ENCODE measurements at regions not wholly inside any gene's neighbourhood (a gene's known extent, or its start where the extent isn't known, plus 50 kb on each side); places are given as distances from the start of the nearest gene placed in this dataset.

DNA sequence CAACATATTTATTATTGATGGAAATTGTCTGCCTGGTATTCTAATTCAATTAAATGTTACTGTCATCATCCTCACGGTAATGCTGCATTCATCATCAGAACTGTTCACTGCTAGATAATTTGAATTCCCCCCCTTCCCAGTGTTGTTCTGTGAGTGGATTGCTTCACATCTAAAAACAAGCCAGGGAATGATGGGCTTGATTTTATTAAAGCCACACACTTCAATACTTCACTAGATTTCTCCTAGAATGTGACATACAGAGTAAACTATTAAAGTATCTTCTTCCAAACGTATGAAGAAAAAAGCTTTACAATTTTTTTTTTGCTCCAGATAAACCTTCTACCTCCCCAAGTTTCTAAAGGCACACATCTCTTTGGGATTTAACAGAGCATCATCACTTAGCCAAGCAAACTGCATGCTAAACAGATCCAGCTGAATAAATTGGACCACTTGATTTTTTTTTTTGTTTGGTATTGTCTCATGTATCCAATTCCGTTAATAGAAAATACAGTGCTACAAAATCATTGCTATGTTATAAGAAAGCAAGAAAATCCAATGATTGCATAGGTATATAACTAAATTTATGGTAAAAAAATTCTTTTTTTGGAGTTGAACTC lies 692.4 kb downstream of the MTRR start:
- no peak overlapping the region for H2AFZ ChIP-seq (ENCODE audit: low read length)

More for the DNA sequence above, 692.4 kb downstream of the MTRR start:
- Histone ChIP-seq H3K23me2 (ENCODE audit: low read depth, low read length) (no peaks in the 10 kb centered on the region), H3K4ac (replicated peaks; ENCODE audit: insufficient read length, low read depth, low read length) (no peak overlapping the region), H3K9ac (replicated peaks in 1 of 4; ENCODE audit: extremely low read depth in 1 of 4, low read depth in 3 of 4, low read length in 3 of 4) (no peak overlapping the region), H3K27me3 (replicated peaks in 1 of 4; ENCODE audit: control insufficient read depth in 3 of 4, extremely low read depth in 1 of 4, insufficient read depth in 3 of 4, low read length in 3 of 4) (no peaks in the 10 kb centered on the region), H3K9me3 (ENCODE audit: insufficient read depth in 2 of 2, low read depth in 1 of 2, low read length in 1 of 2) (no peaks in the 10 kb centered on the region), H2BK12ac (ENCODE audit: low read depth, low read length) (no peak overlapping the region), H2BK5ac (ENCODE audit: low read depth, low read length) (no peak overlapping the region), H2BK15ac (ENCODE audit: low read length) (no peak overlapping the region), H3K14ac (ENCODE audit: insufficient read length) (no peak overlapping the region), H4K20me1 (replicated peaks in 1 of 2; ENCODE audit: control insufficient read depth in 1 of 2, insufficient read depth in 2 of 2, low read length in 2 of 2) (no peaks in the 10 kb centered on the region), H3K36me3 (ENCODE audit: control insufficient read depth in 2 of 4, insufficient read depth in 4 of 4, low read length in 3 of 4) (no peaks in the 10 kb centered on the region), H3K27ac (ENCODE audit: low read depth, low read length) (no peak overlapping the region), H3K23ac (ENCODE audit: insufficient read length) (no peak overlapping the region), H4K8ac (ENCODE audit: extremely low read depth, insufficient read depth, low read length) (no peak overlapping the region), H2BK20ac (ENCODE audit: low read length) (no peak overlapping the region), H3K18ac (ENCODE audit: extremely low read depth, low read length) (no peak overlapping the region), H3K79me1 (ENCODE audit: low read depth, low read length) (no peaks in the 10 kb centered on the region), H3K4me3 (ENCODE audit: extremely low read depth in 1 of 4, insufficient read depth in 2 of 4, low read depth in 3 of 4, low read length in 4 of 4) (no peak overlapping the region), H4K5ac (ENCODE audit: insufficient read length, low read depth, low read length) (no peak overlapping the region), H2BK120ac (replicated peaks; ENCODE audit: low read depth, low read length) (no peak overlapping the region), H3K79me2 (ENCODE audit: control insufficient read depth in 1 of 2, insufficient read depth in 2 of 2, low read length in 2 of 2) (no peaks in the 10 kb centered on the region), H3K56ac (replicated peaks; ENCODE audit: insufficient read length, low read depth, low read length) (no peak overlapping the region), H3K4me1 (replicated peaks in 1 of 4; ENCODE audit: control insufficient read depth in 3 of 4, insufficient read depth in 4 of 4, low read length in 3 of 4) (no peaks in the 10 kb centered on the region), H2AK5ac (ENCODE audit: low read depth, low read length) (no peak overlapping the region), H3K4me2 (ENCODE audit: insufficient read depth in 1 of 2, low read depth in 2 of 2, low read length in 2 of 2) (no peak overlapping the region), H4K91ac (replicated peaks; ENCODE audit: insufficient read length, low read length) (no peak overlapping the region)
- POLR2A ChIA-PET (ENCODE audit: partially characterized antibody), result no interaction called here
- FAIRE-seq (no peak), DNase-seq (ENCODE audit: low read depth in 1 of 2, low spot score in 2 of 2) (no peak)
- CTCF ChIA-PET (ENCODE audit: partially characterized antibody), result no interaction called here
- 95% methylated on average over 3 of the region's 3 CpGs; no CpG with 5 or more reads in 1 of the 2 experiments for WGBS, 2 experiments (ENCODE audit: extremely low coverage in 1 of 2, insufficient coverage in 1 of 2, insufficient read length in 1 of 2, insufficient replicate concordance in 2 of 2, low coverage in 1 of 2, low lambda C conversion rate in 2 of 2, missing lambda C conversion rate in 1 of 2)

Data from H1 (cell line).